Upper lobe of left lung (tissue), 4 donors: ENCODE measurements at regions not wholly inside any gene's neighbourhood (a gene's known extent, or its start where the extent isn't known, plus 50 kb on each side); places are given as distances from the start of the nearest gene placed in this dataset.

ENCODE experiments used
- EP300 ChIP-seq, 4 donors: sonication (generic); formaldehyde crosslinking; IDR thresholded peaks; one replicate each; pipeline ENCODE4 v1.5.1; 2017; ENCODE audit warnings: antibody characterized with exemption in 4 of 4, control low read depth in 2 of 4
- POLR2A ChIP-seq, 4 donors: fragments of 450-650 bp; IDR thresholded peaks; one replicate each; pipeline ENCODE4 v1.5.1; 2016 to 2017; ENCODE audit warnings: antibody characterized with exemption in 4 of 4, mild to moderate bottlenecking in 2 of 4
- POLR2AphosphoS5 ChIP-seq, 2 donors: sonication (generic); formaldehyde crosslinking; IDR thresholded peaks; one replicate each; pipeline ENCODE4 v1.5.1; 2017; ENCODE audit warnings: antibody characterized with exemption in 2 of 2
- TF ChIP-seq, protein P1 (sequence below), 6 experiments: fragments of 450-650 bp in 4 of 6; fragments of 200-600 bp in 2 of 6; sonication (generic) in 2 of 6; IDR thresholded peaks; one replicate each; pipeline ENCODE4 v1.5.1; 2016 to 2019; ENCODE audit warnings: antibody characterized with exemption in 6 of 6

DNA sequence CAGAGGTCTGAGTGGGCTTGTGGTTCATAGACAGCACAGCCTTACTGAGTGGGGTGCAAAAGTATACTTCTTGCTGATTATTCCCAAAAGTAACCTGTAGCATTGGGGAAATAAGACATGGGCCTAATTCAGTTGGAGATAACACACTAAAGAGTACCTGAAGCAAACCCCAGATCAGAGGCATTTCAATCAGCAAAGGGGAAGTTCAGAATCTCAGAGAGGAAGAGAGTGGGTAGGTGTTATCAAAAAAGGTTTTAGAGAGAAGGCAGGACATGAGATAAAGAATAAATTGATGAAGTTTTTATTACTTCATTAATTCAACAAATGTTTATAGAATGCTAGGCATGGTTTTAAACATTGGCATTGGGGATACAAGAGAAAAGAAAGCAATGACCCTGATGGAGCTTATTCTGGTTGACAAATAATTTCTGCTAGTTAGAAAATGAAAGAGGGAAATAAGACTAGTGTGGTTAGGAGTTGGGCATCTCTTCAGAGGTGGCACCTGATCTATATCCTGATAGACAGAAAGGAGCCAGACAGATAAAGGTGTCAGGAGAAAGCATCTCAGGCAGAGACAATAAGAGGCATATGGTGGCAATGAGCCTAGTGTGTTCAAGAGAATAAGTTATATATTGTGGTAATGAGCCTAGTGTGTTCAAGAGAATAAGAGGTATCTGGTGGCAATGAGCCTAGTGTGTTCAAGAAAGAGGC, 153.8 kb upstream of the SETBP1 start:
- TF ChIP-seq, protein P1, sequence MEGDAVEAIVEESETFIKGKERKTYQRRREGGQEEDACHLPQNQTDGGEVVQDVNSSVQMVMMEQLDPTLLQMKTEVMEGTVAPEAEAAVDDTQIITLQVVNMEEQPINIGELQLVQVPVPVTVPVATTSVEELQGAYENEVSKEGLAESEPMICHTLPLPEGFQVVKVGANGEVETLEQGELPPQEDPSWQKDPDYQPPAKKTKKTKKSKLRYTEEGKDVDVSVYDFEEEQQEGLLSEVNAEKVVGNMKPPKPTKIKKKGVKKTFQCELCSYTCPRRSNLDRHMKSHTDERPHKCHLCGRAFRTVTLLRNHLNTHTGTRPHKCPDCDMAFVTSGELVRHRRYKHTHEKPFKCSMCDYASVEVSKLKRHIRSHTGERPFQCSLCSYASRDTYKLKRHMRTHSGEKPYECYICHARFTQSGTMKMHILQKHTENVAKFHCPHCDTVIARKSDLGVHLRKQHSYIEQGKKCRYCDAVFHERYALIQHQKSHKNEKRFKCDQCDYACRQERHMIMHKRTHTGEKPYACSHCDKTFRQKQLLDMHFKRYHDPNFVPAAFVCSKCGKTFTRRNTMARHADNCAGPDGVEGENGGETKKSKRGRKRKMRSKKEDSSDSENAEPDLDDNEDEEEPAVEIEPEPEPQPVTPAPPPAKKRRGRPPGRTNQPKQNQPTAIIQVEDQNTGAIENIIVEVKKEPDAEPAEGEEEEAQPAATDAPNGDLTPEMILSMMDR (IDR thresholded peaks at IDR 0.05) = no peak
- TF ChIP-seq POLR2AphosphoS5 (IDR thresholded peaks at IDR 0.05) (no peak), POLR2A (IDR thresholded peaks at IDR 0.05) (no peak), EP300 (IDR thresholded peaks at IDR 0.05) (no peak)
